GM21576 (cell line): ENCODE measurements at regions not wholly inside any gene's neighbourhood (a gene's known extent, or its start where the extent isn't known, plus 50 kb on each side); places are given as distances from the start of the nearest gene placed in this dataset.

Source experiments
- ATAC-seq: cut with Tn5 transposase; IDR thresholded peaks from one replicate; pipeline ENCODE4 v1.9.1; 2021; ENCODE audit warnings: mild to moderate bottlenecking, moderate library complexity; ENCODE audit not compliant: unreplicated experiment

GRCh38 chr2:64820901-64821300 lies 167.2 kb upstream of the SERTAD2 start:
- no peak for ATAC-seq

DNA sequence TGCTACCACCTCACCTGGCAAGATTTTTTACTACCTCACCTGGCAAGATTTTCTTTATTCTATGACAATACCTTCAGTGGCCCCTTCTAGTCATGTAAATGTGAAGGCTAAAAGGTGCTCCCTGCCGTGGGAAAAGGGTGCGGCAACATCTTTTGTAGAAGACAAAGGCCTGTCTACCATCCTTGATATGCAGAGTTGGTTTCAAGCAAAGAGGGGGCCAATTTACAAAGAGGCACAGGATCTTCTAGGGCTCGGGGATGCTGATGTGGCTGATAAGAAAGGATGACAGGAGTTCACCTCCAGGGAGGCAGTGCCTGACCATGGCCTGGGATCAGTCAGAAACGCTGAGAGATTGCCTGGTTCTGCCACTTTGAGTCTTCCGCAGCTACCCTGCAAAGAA lies 165.4 kb upstream of the SLC1A4 start:
- no peak for ATAC-seq

DNA sequence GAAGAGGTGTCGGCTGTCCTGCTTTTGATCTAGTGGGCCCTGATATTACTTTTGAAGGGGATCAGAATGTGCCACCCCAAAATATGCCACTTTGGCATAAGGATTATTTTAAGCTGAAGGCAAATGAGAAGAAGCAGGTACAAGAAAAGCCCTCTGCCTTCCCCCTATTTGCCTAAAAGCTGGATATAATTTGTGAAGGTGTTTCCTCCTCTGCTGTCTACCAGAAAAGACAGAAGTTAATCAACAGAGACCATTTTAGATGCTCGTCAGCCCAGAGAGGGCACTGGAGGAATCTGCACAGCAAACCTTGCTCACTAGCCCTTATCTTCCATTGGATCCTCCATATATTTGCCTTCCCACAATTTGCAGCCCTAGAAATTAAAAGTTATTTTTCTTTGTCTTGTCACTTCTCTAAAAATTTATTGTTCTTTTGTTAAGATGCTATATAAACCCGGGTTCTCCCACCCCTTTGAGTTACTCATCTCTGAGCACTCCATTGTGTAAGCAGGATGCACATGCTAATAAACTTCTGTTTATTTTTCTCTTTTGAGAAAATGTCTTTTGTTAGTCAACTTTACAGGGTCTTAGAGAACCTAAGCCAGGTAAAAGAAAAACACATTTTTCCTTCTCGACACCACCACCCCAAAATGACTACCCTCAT lies 163.2 kb upstream of the SLC1A4 start:
- ATAC-seq = no peak

DNA sequence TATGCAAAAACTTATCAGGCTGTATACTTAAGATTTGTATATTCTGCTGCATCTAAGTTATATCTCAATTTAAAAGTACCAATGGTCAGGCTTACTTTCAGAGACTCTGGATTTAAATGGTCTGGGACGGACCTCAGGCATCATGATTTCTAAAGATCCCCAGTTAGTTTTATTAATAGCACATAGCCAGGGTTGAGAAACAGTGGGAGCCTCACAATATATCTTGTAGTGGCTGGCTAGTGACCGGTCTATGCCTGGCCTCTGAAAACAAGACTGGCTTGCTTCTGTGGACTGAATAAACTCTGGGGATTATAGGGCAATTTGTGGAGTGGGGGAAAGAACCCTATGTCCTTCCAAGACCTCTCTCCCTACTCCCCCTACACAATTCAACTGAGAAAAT lies 162.5 kb upstream of the SLC1A4 start:
- no peak for ATAC-seq

GRCh38 chr2:64828261-64828660 lies 160.9 kb upstream of the SLC1A4 start:
- no peak for ATAC-seq

DNA sequence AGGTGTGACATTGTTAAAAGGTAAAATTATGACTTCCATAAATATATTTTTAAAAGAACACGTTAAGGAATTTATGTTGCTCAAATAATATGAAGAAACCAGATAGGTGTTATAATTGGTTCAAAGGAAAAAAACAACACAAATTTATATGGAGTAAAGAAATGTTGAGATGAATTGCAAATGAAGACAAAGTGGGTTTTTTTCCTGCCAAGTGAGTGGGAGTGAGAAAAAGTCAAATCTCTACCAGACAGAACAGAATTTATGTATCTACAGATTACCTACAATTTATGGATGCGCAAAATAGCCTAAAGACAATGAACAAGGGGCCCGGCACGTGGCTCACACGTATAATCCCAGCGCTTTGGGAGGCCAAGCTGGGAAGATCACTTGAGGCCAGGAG lies 159.7 kb upstream of the SLC1A4 start:
- no peak for ATAC-seq

GRCh38 chr2:64831134-64831976 lies 157.8 kb upstream of the SLC1A4 start:
- ATAC-seq = peak; percentile 76

DNA sequence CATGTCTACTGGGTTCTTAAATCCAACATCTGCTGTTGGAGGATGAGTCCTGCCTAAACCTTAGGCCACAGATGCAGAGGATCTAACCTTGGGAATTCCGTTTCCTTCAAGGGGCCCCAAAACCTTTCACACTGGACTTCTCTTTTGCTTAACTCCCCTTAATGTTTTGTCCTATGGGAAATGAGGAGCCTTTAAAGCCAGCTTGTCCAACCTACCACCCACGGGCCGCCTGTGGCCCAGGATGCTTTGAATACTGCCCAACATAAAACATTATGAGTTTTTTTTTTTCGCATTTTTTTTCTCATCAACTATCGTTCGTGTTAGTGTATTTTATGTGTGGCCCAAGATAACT lies 157.2 kb upstream of the SLC1A4 start:
- ATAC-seq = no peak

- no peak for ATAC-seq
Observed at GRCh38 chr2:64832936-64833335, 156.3 kb upstream of the SLC1A4 start.

GRCh38 chr2:64836566-64836965 lies 152.6 kb upstream of the SLC1A4 start:
- no peak for ATAC-seq

- no peak for ATAC-seq
Observed at GRCh38 chr2:64837116-64837731, 152.0 kb upstream of the SLC1A4 start.

- ATAC-seq = no peak
Observed at GRCh38 chr2:64837925-64838641, 151.1 kb upstream of the SLC1A4 start.

DNA sequence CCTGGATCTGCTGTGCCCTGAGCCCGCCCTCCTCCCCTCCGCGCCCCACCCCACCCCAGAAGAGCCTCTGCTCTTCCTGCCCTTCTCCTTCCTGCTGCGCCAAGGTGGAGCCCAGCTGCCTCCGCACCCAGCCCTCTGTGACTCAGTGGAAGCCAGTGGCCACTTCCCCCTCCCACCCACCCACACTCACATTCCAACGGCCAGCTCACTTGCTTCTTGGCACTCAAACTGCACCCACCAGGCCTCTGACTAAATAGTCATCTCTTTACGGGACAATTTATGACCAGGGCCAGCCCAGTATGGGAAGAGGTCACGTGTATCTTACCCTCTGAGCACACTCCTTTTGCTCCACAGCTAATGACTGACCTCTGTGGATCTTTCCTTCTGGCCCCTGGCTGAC lies 150.4 kb upstream of the SLC1A4 start:
- ATAC-seq = no peak

- peak; percentile 81 for ATAC-seq
Observed at GRCh38 chr2:64839844-64840243, 149.4 kb upstream of the SLC1A4 start.

- no peak for ATAC-seq
Observed at GRCh38 chr2:64840426-64840881, 148.7 kb upstream of the SLC1A4 start.

DNA sequence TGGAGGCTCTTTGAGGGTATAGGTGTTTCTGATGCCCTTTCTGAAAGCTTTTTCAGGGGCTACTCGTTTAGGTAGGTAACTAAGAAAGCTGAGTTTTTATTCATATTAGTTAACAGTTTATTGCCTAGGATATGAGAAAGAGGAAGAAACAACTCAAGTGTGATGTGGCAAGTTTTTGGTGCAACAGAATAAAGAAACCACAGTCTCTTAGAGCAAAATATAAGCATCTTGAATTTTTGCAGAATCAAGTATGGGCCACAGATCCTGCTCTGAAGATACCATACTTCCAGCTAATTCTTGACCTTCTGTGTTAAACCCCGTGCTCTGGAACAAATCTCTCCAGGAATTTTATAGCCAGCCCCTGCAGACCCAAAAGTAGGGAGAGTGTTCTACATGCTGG lies 147.7 kb upstream of the SLC1A4 start:
- no peak for ATAC-seq

- no peak for ATAC-seq
Observed at GRCh38 chr2:64842030-64842429, 147.2 kb upstream of the SLC1A4 start.

DNA sequence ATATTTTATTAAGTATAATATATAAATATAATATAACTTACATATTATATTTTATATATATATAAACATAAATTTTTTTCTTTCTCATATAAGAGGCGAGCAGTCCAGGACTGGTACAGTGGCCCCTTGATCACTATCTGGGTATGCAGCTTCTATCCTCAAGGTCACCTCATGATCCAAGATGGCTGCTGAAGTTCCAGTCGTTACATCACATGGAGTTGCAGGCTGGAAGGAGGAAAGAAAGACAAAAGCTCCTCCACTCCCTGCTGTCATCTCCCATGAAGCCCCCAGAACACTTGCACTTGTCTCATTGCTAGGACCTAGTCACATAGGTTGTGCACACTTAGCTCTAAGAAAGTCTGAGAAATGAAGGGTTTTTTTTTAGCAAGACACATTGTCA lies 145.1 kb upstream of the SLC1A4 start:
- ATAC-seq = no peak

DNA sequence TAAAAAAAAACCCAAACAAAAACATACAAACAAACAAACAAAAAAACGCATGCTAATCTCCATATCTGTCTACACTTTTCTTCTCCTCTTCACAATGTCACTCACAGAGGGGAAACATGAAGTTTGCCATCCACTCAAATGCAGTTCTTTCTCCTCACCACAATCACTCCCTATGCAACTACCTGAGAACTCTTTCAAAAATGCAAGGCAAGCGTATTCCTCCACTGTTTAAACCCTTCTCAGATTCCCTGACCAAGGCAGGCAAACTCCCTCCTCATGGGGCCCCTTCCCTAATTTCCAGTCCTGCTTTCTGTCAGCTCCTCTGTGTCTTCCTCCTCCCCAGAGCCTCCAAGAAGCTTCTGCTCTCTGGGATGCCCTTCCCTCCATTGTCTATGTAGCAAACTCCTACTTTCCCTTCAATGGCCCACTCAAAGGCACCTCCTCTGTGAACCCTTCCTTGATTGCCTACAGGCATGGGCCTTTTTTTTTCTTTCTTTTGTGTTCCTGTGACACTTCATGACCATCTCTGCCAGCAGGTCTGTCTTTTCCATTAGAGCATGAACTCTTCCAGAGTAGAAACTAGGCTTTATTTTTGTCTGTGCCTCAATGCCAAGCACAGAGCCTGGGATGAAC lies 143.8 kb upstream of the SLC1A4 start:
- no peak for ATAC-seq

GRCh38 chr2:64846177-64846576 lies 143.0 kb upstream of the SLC1A4 start:
- no peak for ATAC-seq

GRCh38 chr2:64847930-64848329 lies 141.3 kb upstream of the SLC1A4 start:
- no peak for ATAC-seq
